DND-41 (cell line): ENCODE measurements at regions not wholly inside any gene's neighbourhood (a gene's known extent, or its start where the extent isn't known, plus 50 kb on each side); places are given as distances from the start of the nearest gene placed in this dataset.

ENCODE experiments used
- ATAC-seq: fragments of 200-7000 bp; cut with Tn5 transposase; 3 replicates; pipeline ENCODE4 v1.9.1; 2021; ENCODE audit warnings: low read depth; ENCODE audit not compliant: insufficient read depth
- DNase-seq: peaks from one replicate; pipeline ENCODE4 v3.0.0-alpha.2; 2020
- H2AFZ ChIP-seq: 2 replicates; pipeline ENCODE4 v1.6.0; 2012; ENCODE audit warnings: low read depth, low read length
- H3K27ac ChIP-seq: 2 replicates; pipeline ENCODE4 v1.5.1; 2012; ENCODE audit warnings: low read length, inconsistent platforms
- H3K27me3 ChIP-seq: fragments of 200-600 bp; sonication (generic); 2 replicates; pipeline ENCODE4 v1.6.0; 2012; ENCODE audit warnings: low read length, mild to moderate bottlenecking, inconsistent platforms; ENCODE audit not compliant: insufficient read depth, poor library complexity
- H3K36me3 ChIP-seq: 2 replicates; pipeline ENCODE4 v1.5.1; 2012; ENCODE audit warnings: low read length, inconsistent platforms; ENCODE audit not compliant: insufficient read depth
- H3K4me1 ChIP-seq: 2 replicates; pipeline ENCODE4 v1.5.1; 2012; ENCODE audit warnings: mild to moderate bottlenecking, low read length; ENCODE audit not compliant: insufficient read depth
- H3K4me2 ChIP-seq: 2 replicates; pipeline ENCODE4 v1.6.0; 2012; ENCODE audit warnings: mild to moderate bottlenecking, moderate library complexity, low read length, inconsistent platforms; ENCODE audit not compliant: insufficient read depth
- H3K4me3 ChIP-seq, 2 experiments: fragments of 200-600 bp in 1 of 2; shearing (Covaris generic) in 1 of 2; 2 replicates each; pipeline ENCODE4 v1.5.1; 2012 to 2016; ENCODE audit warnings: inconsistent platforms in 2 of 2, low read length in 2 of 2, mild to moderate bottlenecking in 2 of 2, low read depth in 1 of 2, moderate library complexity in 1 of 2
- H3K79me2 ChIP-seq: 2 replicates; pipeline ENCODE4 v1.6.0; 2012; ENCODE audit warnings: low read length, inconsistent platforms; ENCODE audit not compliant: insufficient read depth
- H3K9ac ChIP-seq: 2 replicates; pipeline ENCODE4 v1.6.0; 2012; ENCODE audit warnings: low read depth, mild to moderate bottlenecking, inconsistent platforms, low read length, moderate library complexity
- H3K9me3 ChIP-seq: 2 replicates; pipeline ENCODE4 v1.5.1; 2012; ENCODE audit warnings: low read length, moderate library complexity, mild to moderate bottlenecking, inconsistent platforms; ENCODE audit not compliant: insufficient read depth, severe bottlenecking
- H4K20me1 ChIP-seq: 2 replicates; pipeline ENCODE4 v1.6.0; 2012; ENCODE audit warnings: low read length; ENCODE audit not compliant: insufficient read depth
- EZH2 ChIP-seq: IDR thresholded peaks from 3 replicates; pipeline ENCODE4 v1.6.1; 2012; ENCODE audit warnings: borderline replicate concordance, low read depth, mild to moderate bottlenecking, moderate library complexity, low read length, inconsistent platforms; ENCODE audit not compliant: severe bottlenecking
- TF ChIP-seq, protein P1 (sequence below): IDR thresholded peaks from 2 replicates; pipeline ENCODE4 v1.5.1; 2012; ENCODE audit warnings: borderline replicate concordance, low read length, moderate library complexity, mild to moderate bottlenecking; ENCODE audit not compliant: poor library complexity, severe bottlenecking; ENCODE audit errors: extremely low read depth

DNA sequence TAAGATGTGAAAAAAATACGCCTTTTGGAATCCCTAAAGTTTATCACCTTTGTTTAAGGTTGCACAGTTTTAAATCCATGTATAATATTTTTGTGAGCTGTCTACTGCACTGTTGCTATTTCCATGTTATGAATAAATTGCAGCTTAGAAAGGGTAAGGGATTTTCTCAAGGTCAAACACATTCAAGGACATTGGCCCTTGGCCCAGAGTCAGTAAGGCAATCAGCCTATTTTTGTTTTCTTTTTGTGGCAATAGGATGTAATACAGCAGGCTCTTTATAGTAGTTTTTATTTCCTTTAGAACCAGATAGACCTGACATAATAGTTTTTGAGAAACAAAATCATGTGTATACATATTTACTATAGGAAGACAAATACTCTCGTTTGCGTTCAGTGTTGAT is 219.8 kb downstream of the ACTR3B start:
- TF ChIP-seq EZH2: no peak
- TF ChIP-seq, protein P1, sequence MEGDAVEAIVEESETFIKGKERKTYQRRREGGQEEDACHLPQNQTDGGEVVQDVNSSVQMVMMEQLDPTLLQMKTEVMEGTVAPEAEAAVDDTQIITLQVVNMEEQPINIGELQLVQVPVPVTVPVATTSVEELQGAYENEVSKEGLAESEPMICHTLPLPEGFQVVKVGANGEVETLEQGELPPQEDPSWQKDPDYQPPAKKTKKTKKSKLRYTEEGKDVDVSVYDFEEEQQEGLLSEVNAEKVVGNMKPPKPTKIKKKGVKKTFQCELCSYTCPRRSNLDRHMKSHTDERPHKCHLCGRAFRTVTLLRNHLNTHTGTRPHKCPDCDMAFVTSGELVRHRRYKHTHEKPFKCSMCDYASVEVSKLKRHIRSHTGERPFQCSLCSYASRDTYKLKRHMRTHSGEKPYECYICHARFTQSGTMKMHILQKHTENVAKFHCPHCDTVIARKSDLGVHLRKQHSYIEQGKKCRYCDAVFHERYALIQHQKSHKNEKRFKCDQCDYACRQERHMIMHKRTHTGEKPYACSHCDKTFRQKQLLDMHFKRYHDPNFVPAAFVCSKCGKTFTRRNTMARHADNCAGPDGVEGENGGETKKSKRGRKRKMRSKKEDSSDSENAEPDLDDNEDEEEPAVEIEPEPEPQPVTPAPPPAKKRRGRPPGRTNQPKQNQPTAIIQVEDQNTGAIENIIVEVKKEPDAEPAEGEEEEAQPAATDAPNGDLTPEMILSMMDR: no peak
- Histone ChIP-seq H3K27me3 (peaks cover 2% of the 10 kb centered on the region), H3K9me3 (no peaks in the 10 kb centered on the region), H3K4me2 (no peak overlapping the region), H3K9ac (no peak overlapping the region), H2AFZ (no peak overlapping the region), H3K4me3 (no peak overlapping the region), H3K36me3 (no peaks in the 10 kb centered on the region), H3K79me2 (no peaks in the 10 kb centered on the region), H3K27ac (no peak overlapping the region), H3K4me1 (no peaks in the 10 kb centered on the region), H4K20me1 (no peaks in the 10 kb centered on the region)
- ATAC-seq (no peak), DNase-seq (no peak)

DNA sequence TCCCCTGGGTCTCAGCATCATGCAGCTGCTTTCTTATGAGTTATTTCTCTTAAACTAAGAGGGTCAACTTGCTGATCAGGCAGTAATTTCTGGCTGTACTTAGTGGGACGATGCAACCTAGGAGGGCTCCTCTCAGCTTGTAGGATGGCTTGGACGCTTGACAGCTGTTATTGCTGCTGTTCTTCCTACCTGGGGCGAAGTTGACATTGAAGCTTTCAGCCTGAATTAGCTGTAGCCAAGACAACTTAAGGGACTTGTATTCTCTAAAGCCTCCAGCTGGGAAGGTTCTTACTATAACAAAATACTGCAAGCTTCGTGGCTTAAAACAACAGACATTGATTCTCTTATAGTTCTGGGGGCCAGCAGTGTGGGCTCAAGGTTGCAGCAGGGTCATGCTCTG is 224.9 kb downstream of the ACTR3B start:
- H3K4me1 ChIP-seq: no peaks in the 10 kb centered on the region
- H3K27me3 ChIP-seq: peaks cover 7% of the 10 kb centered on the region
- H3K4me3 ChIP-seq: no peak overlapping the region
- no peak for TF ChIP-seq EZH2
- TF ChIP-seq, protein P1: no peak
- no peak for ATAC-seq
- no peak overlapping the region for H3K9ac ChIP-seq
- H4K20me1 ChIP-seq: no peaks in the 10 kb centered on the region
- no peak overlapping the region for H2AFZ ChIP-seq
- no peaks in the 10 kb centered on the region for H3K79me2 ChIP-seq
- no peaks in the 10 kb centered on the region for H3K36me3 ChIP-seq
- H3K4me2 ChIP-seq: no peak overlapping the region
- H3K27ac ChIP-seq: no peak overlapping the region
- DNase-seq: no peak
- H3K9me3 ChIP-seq: no peaks in the 10 kb centered on the region

DNA sequence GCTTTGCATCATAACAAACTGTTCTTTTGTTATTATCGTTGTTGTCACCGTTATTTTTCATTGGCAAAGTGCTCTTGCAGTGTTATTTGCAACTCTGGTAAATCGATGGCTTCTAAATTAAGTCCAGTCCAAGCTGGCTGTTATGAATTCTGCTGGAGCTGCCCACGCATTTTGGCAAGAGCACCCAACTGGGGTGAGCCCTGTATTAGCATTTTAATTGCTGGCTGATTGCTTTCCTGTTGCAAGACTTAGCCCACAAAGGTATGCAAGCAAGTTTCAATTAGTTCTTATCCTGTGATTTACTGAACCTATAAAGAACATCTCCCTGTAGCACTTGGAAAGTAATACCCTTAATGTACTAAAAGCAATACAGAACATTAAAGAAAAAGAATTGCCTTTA is 226.8 kb downstream of the ACTR3B start:
- H3K4me1 ChIP-seq: no peaks in the 10 kb centered on the region
- ATAC-seq (no peak), DNase-seq (no peak)
- no peaks in the 10 kb centered on the region for H3K36me3 ChIP-seq
- TF ChIP-seq EZH2: no peak
- TF ChIP-seq, protein P1: no peak
- H2AFZ ChIP-seq: no peak overlapping the region
- H3K4me2 ChIP-seq: no peak overlapping the region
- no peak overlapping the region for H3K27ac ChIP-seq
- no peaks in the 10 kb centered on the region for H4K20me1 ChIP-seq
- no peaks in the 10 kb centered on the region for H3K9me3 ChIP-seq
- no peaks in the 10 kb centered on the region for H3K79me2 ChIP-seq
- no peak overlapping the region for H3K9ac ChIP-seq
- peaks cover 7% of the 10 kb centered on the region for H3K27me3 ChIP-seq
- no peak overlapping the region for H3K4me3 ChIP-seq

DNA sequence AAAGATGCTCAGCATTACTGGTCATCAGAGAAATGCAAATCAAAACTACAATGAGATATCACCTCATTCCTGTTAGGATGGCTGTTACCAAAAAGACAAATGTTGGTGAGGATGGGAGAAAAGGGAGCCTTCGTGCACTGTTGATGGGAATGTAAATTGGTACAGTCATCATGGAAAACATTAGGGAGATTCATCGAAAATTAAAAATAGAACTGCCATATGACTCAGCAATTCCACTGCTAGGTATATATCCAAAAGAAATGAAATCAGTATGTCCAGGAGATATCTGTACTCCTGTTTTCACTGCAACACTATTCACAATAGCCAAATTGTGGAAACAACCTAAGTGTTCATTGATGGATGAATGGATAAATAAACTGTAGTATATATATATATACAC is 228.1 kb downstream of the ACTR3B start:
- no peaks in the 10 kb centered on the region for H3K4me1 ChIP-seq
- TF ChIP-seq, protein P1: no peak
- no peak for TF ChIP-seq EZH2
- no peaks in the 10 kb centered on the region for H4K20me1 ChIP-seq
- no peak overlapping the region for H2AFZ ChIP-seq
- peaks cover 7% of the 10 kb centered on the region for H3K27me3 ChIP-seq
- DNase-seq (no peak), ATAC-seq (no peak)
- no peaks in the 10 kb centered on the region for H3K9me3 ChIP-seq
- no peaks in the 10 kb centered on the region for H3K79me2 ChIP-seq
- no peak overlapping the region for H3K27ac ChIP-seq
- no peak overlapping the region for H3K4me2 ChIP-seq
- no peak overlapping the region for H3K9ac ChIP-seq
- H3K4me3 ChIP-seq: no peak overlapping the region
- no peaks in the 10 kb centered on the region for H3K36me3 ChIP-seq
